ENCODE measurements at regions not wholly inside any gene's neighbourhood (a gene's known extent, or its start where the extent isn't known, plus 50 kb on each side); places are given as distances from the start of the nearest gene placed in this dataset.
"Not testable (repeated sequence)": the region's sequence is repeated elsewhere in the genome, so short reads cannot be mapped to it uniquely, and the experiment has no call there.

DNA sequence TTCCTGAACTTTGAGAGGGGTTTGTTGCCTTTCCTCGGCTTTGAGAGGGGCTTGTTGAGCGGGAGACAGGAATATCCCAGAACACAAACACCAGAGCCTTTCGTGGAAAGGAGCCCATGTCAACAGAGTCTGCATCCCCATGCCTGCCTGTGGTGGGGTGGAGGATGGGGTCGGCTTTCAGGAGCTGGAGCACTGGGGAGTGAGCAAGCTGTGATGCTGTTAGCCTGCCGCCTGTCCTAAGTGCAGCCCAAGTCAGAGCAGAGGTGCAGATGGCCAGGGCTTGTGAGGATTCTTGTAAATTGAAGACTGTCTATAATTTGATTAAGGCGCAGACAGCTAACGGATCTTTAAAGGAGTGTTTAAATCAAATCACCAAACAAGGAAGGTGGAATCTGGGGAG, 103.3 kb upstream of the ANK2 start:
- no peak for DNase-seq (ENCODE audit: low spot score)

DNA sequence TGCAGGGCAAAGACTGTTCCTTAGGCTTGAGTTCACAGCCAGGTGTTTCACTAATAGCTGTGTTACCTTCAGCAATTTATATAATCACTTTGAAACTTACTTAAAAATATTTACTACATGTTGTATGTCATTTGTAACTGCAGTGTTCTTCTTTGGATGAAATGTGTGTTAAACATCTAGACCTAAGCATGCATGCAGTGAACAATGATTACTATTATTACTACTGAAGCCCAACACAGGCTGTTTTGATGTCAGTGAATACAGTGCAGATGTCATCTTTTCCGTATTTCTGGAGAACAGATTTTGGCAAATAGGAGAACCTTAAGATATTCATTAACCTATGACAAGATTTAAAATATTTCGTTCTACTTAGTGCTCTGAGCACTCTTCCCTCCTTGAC, 101.8 kb upstream of the ANK2 start:
- DNase-seq (ENCODE audit: low spot score) = no peak

DNA sequence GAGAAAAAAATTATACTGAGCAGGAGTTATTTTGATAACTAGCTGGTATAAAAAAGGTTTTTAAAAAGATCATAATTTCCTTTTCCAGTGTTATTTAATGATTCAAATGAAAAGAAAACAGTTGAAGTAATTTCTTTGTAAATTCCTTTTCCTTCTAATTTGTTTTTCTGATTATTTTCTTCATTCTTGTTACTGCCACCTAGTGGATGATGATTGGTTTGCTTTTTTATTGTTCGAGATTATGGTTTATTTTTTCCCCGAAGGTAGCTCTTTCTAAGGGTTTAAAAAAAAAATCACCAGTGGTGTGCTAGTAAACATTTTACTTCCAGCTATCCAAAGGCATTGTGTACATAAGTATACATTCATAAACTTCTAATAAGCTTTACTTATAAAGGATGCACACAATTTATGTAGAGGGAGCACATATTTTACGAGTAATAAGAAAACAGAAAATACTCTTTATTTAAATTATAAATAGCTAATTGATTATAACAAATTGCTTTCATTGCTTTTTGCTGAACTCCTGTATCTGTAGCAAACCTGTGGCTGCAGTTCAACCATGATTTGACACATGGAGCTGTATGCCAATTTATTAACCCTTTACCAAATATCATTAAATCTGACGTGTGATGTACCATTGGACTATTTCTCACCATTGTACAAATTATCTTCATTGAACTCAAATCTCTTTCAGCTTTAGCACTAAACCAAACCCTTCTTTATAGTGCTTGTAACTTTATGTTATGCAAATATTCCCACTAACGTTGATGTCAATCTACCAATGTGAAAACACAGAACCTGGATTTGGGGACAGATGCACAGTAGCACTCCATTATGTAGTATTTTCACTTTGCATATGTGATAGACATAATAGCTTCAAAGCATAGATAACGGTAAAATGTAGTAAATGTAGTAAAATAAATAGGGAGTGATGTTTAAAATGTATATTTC, 97.8 kb upstream of the ANK2 start:
- DNase-seq (ENCODE audit: low spot score) = peak; percentile 11

DNA sequence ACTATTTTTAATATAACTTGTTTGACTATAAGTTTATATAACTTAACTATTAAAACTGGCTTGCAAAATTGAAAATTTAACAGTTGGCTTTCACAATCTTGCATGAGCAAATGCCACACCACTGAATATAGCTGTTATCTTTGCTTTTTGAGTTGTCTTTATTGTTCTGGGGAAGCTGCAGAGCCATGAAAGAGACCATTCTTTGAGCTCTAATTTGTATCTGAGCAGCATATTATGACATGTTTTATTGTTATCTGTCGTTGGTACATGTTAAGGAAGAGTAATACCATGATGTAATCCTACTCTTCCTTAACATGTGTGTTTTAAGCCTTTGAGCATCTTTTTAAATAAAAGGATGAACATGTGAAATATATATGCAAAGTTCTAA, 97.1 kb upstream of the ANK2 start:
- DNase-seq (ENCODE audit: low spot score) = no peak

DNA sequence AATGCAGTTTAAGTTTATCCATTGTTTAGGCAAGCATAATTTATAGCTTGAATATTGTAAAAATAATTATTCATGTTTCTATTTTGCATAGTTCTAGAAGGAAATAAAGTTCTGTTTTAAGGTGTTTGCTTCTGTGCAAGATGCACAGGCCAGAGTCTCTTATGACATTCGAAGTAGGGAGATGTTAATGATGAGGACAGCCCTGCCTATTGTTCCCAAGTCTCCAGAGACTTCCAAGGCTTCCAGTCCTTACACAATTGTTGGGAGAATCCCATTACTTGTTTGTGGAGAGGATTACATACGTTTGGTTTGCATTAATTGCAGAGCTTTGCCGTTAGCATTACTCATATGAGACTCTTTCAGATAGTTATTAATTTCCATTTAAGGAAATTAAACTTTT, 96.2 kb upstream of the ANK2 start:
- no peak for DNase-seq (ENCODE audit: low spot score)

DNA sequence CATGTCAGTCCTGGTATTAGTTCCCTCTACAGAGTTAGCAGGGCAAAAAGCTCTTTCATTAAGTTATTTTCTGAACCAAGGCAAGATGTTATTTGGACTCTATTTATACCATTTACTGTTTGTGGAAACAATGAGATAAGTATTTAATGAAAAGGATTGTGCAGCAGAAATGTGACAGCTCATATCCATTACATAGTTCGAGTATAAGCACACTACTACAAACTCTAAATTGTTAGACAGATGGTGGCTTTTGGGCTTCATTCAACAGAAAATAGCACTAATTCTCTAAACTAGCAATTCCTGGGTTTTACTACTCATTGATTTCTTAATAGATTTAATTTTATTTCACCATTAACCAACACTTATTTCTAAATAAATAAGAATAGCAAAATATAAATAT, 95.2 kb upstream of the ANK2 start:
- DNase-seq (ENCODE audit: low spot score) = no peak

DNA sequence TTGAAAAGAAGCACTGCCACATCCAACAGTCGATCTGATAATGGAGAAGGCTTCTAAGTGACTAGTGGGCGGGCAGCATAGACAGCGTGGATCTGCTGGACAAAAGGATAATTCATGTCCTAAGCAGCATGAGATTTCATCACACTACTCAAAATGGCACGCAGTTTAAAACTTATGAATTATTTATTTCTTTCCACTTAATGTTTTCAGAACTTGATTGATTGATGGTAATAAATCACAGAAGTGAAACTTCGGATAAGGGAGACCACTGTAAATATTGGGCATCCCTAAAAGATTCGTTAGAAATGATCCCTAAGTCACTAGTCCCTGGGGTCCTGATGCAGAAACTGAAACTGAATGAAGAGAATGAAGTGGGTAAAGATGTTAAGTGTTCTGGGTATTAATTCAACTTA, 93.0 kb upstream of the ANK2 start:
- DNase-seq (ENCODE audit: low spot score) = no peak

DNA sequence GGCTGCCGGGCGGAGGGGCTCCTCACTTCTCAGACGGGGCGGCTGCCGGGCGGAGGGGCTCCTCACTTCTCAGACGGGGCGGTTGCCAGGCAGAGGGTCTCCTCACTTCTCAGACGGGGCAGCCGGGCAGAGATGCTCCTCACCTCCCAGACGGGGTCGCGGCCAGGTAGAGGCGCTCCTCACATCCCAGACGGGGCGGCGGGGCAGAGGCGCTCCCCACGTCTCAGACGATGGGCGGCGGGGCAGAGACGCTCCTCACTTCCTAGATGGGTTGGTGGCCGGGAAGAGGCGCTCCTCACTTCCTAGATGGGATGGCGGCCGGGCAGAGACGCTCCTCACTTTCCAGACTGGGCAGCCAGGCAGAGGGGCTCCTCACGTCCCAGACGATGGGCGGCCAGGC, 91.7 kb upstream of the ANK2 start:
- DNase-seq (ENCODE audit: low spot score) = not testable (repeated sequence)

DNA sequence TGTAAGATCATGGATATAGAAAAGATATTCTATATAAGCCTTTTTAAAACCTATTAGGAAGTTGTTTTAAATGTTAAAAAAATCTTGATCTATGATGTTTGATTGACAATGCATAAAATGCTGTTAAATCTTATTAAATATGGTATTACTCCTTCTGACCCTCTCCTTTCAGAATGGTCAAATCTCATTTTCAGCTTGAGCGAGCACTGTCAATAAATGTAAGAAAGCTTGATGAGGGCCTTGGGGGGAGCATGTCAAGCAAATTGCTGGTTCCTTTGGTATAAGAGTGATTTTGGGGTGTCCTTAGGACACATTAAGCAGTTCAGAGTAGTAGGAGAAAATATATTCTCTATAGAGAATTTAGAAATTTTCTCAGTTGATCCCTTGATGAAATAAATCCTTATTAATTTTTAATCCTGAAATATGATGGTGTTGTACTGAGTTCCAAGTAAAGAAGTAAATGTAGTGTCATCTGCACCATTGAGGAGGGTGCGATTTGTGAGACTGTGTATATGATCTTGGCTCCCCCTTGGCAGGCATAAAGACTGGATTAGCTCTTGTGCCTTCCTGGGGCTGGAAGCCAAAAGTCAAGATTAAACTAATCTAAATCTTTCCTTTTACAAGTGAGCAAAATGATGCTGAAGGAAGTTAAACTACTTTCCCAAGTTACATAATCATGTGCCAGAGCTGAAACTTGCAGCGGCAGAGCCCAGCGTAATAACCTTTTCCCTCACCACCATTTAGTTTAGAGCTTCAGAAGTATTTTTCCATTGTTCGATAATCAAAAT, 82.6 kb upstream of the ANK2 start:
- DNase-seq (ENCODE audit: low spot score) = no peak

DNA sequence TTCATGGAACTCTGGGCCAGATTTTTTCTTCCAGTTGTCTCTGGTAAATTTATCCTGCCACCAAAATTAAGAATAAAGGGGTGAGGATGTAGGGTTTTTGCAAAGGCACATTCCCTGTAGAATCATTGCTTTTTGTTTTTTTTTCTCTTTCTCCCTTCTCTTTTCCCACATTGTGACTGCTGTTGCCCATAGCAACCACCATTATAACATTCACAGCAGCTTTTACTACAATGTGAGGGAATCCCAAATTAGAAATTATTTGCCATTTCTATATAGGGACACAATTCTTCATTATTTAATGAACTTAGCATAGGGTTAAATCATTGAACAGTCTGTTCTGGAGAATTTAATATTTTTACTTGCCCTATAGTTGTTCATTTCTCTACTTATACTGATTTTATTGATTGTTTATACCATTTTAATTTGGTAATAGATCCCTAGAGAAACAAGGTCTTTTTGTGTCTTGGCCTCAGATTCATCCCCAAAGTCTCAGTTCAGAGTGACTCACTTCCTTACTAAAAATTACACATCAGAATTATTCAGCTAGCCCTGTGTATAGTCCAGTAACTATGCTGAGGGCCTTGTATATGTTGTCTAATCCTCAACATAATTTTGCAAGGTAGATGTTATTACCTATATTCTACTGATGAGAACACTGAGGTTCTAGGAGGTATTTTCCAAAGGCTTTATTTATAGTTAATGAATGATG, 80.8 kb upstream of the ANK2 start:
- DNase-seq (ENCODE audit: low spot score) = no peak

DNA sequence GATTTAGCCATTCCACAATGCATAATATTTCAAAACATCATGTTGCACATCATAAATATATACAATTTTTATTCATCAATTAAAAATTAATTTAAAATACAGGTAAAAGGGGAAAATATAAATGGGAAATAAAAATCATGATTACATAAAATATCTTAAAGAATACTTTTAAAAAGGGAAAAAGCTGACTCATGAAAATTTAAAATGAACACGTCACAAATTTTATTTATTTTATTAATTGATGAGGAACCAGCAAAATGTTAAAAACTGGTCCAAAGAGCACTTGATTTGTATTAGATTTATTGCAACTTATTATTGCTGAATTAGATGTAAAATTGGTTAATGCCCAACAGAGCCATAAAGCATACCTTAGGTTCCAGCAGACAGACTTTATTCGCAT, 78.5 kb upstream of the ANK2 start:
- no peak for DNase-seq (ENCODE audit: low spot score)

DNA sequence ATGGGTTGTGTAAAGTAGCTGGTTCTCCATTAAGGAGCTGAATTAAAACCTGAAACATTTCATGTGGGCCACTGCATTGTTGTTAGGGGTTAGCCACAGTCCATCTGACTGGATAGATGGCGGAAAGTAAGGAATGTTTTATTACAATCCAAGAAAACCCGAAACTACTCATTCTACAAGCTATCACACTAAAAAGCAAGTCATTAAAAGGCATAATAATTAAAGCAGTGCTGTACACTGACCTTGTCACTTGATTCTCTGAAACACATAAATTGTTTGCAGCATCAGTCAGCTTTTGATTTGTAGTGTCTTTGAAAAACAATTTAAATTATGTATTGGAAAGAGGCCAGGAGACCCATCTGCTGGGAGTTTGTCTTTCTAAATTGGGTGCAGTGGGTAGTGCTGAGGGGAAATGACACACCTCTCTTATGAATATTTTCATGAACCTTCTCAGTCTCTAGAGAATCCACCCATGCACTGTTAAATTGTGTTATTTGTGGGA, 75.7 kb upstream of the ANK2 start:
- DNase-seq (ENCODE audit: low spot score) = no peak

DNA sequence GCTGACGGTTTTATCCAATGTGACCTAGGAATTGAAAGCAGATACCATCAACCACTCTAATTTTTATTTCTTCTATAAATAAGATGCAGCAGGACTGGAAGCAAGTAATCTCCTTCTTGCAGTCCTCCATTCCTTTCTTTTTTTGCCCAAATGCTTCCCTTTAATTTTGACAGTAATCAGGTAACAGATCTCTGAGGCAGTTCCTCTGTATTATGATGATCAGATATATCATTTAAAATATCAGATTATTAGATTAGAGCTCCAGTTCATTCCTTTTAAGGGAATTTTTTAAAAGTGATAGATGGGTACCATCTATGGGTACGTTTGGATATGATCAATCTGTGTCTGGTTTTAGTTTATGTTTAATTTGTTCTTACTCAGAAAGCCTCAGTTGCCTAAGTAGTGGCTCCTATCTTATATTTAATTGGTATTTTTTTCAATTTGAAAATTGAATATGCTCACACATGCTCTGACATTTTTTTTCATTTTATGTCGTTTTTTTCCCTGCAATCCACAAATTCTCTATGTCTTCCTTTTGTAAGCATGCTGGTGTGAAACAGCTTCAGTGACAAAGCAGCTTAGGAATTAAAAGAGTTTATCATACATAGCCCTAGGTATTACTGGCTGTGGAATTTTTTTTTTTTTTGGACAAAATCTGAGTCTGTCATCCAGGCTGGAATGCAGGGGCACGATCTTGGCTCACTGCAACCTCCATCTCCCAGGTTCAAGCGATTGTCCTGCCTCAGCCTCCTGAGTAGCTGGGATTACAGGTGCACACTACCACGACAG, 73.7 kb upstream of the ANK2 start:
- no peak for DNase-seq (ENCODE audit: low spot score)

DNA sequence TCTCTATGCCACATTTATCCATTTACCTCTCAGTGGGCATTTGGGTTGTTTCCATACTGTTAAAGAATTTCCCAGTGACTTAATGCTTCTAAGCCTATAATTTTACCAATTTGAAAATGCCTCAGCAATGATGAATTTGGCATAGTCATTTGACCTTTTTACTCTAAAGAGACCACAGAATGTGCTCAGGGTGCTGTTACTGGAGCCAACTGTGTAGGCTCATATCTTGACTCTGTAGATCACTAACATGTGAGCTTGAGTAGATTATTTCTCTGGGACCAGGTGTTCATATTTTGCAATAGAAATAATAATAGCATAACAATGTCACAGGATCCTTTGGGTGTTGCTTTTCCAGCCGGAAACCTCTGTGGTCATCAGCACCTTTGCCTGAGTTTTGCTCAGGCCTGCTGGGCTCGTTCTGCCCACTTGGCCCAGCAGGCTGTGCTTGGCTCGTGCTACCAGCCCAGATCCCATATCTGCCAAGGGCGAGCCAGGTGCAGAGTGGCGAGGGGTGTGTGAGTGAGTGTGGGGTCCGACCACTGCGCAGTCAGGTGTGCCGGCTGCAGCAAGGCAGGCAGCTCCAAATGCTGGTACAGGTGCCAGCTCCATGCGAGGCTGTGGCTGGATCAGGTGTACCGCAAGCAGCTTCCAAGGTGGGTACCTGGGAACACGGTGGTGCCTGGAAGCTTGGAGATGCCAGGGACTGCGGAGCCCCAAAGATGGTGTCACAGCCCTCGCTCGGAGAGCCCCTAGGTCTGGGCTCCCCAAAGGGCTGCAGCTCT, 70.6 kb upstream of the ANK2 start:
- DNase-seq (ENCODE audit: low spot score) = no peak

DNA sequence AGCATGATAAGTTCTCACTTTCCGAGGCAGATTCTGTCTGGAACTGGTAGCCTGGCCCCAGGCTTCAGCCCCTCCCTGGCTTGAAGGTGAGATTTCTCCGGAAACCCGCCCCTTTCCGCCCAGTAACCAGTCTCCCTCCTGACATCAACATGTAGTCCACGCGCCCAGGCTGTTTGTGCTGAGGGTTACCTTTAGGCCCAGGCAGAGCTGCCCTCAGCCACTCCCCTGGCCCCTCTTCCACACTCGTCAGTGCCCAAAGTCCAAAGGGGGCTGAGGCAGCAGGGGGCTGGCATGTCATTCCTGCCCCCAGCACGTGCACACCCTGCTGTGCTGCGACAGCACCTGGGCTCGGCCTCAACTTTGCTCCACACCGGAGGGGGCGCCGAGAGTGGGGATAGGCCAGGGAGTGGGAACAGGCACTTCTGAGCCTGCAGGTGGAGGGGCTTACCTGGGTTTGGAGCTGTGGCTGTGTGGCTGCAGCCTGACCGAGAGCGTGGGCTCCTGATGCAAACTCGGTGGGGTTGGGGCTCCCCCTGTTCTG, 69.5 kb upstream of the ANK2 start:
- no peak for DNase-seq (ENCODE audit: low spot score)

DNA sequence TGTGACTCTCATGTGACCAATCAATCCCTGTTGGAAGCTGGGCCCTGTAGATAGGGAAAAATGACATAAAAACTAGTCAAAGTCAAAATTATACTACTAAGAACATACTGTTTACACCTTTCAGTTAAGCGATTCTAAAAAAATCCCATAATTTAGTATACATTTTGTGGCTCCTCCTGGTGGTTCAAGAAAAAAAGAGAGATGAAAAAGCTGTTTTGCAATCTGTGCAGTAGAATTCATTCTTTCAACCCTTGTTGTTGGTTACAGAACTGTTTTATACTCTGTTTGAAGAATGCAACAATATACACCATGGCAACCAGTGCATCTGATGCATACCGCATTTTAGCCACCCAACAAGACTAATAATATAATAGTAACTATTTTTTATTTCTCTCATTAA, 66.8 kb upstream of the ANK2 start:
- DNase-seq (ENCODE audit: low spot score) = no peak

DNA sequence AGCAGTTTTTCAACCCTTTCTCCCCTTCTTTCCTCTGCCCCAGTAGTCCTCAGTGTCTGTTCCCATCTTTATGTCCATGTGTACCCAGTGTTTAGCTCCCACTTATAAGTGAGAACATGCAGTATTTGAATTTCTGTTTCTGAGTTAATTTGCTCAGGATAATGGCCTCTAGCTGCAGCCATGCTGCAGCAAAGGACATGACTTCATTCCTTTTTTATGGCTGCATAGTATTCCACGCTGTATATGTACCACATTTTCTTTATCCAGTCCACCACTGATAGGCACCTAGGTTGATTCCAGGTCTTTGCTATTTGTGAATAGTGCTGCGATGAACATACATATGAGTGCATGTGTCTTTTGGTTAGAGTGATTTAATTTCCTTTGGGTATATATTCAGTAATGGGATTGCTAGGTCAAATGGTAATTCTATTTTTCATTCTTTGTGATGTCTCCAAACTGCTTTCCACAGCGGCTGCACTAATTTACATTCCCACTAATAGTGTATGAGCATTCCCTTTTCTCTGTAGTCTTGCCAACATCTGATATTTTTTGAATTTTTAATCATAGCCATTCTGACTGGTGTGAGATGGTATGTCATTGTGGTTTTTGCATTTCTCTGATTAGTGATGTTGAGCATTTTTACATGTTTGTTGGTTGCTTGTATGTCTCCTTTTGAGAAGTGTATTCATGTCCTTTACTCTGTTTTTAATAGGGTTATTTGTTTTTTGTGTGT, 54.6 kb upstream of the ANK2 start:
- DNase-seq (ENCODE audit: low spot score) = no peak
